HG02763 (cell line): ENCODE measurements at regions not wholly inside any gene's neighbourhood (a gene's known extent, or its start where the extent isn't known, plus 50 kb on each side); places are given as distances from the start of the nearest gene placed in this dataset.

Source experiments
- ATAC-seq: cut with Tn5 transposase; IDR thresholded peaks from one replicate; pipeline ENCODE4 v1.9.1; 2021; ENCODE audit warnings: mild to moderate bottlenecking, moderate library complexity; ENCODE audit not compliant: unreplicated experiment

DNA sequence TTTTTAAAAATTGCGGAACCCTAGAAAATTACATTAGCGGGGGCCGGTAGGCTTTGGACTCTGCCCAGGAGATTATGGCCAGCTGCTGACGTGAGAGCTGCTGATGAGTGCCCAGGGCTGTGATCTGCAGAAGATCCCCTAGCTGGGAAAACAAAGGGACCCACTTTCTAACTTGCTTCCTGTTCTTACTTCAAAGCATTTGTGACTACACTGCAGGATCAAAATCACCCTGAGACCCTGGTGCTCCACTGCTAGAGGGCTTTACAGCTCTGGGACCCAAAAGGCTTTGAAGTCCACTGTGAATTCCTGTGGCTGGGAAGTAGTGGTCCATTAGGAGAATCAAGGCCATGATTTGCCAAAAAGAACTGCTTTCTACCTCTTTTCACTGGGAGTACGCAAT lies 499.4 kb upstream of the AKR1E2 start:
- ATAC-seq = no peak

GRCh38 chr10:4319870-4320367 lies 506.1 kb upstream of the AKR1E2 start:
- no peak for ATAC-seq

DNA sequence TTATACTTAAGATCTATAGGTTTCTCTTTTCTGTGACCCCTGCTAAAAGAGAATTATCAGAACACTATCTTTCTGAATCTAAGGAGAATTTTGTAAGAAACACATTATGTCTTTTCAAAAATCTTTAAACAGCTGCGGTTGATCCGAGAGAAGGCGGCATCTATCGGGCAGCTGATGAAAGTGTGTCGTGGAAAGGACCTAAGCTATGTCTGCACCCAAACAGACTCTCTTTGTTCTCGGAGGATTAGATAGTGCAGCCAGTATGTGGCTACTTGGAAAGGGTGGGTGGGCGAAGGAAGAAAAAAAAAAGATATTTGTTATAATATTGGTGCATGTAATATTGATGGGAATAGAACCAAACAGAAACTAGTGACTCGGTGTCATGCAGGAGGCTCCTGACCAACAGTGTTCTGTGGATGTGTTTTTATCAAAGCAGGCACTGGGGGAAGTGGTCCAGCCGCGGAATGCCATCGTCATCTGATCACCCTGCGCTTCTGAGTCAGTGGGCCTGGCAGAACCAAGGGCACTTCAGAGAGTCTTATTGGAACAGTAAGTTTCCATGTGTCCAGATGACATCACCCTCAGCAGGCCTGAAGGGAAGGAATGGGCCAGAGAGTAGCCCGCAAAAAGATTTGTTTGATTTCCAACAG lies 509.7 kb upstream of the AKR1E2 start:
- no peak for ATAC-seq

- no peak for ATAC-seq
Measured at GRCh38 chr10:4315551-4315950, 510.5 kb upstream of the AKR1E2 start.

GRCh38 chr10:4313051-4313450 lies 513.0 kb upstream of the AKR1E2 start:
- ATAC-seq = no peak

GRCh38 chr10:4312051-4312835 lies 513.8 kb upstream of the AKR1E2 start:
- no peak for ATAC-seq

- no peak for ATAC-seq
Measured at GRCh38 chr10:4310172-4310571, 515.8 kb upstream of the AKR1E2 start.

GRCh38 chr10:4307910-4308309 lies 518.1 kb upstream of the AKR1E2 start:
- ATAC-seq = no peak

DNA sequence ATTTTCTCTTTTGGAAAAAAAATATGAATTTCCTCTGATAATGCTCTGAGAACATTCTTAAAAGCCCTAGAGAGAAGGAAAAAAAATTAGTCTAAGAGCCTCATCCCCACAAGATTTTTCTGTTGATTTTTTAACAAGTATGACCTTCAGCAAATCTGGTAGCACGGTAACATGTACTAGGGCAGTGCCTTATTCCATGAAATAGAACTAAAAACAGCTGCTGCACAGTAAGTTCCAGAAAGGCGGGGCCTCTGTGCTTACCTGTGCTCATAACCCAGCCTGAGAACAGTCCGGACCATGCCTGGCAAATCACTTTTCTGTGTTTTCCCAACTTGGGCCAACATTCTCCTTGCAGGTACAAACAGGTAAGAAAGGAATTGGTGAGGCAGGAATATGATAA lies 519.1 kb upstream of the AKR1E2 start:
- ATAC-seq = no peak

DNA sequence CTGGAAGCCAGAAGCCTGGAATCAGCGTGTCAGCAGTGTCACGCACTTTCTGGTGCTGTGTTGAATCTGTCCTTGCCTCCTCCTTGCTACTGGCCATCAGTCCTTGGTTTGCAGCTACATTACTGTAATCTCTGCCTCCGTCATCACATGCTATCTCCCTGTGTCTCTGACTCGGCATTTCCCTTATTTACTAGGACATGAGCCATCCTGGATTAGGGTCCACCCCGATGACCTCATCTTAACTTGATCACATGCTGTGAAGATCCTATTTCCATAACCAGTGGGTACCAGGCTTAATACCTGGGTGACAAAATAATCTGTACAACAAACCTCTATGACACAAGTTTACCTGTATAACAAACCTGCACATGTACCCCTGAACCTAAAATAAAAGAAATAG lies 518.0 kb upstream of the KLF6 start:
- ATAC-seq = no peak

- no peak for ATAC-seq
Measured at GRCh38 chr10:4301291-4302045, 516.5 kb upstream of the KLF6 start.

- no peak for ATAC-seq
Measured at GRCh38 chr10:4296161-4296560, 511.2 kb upstream of the KLF6 start.

GRCh38 chr10:4294996-4295792 lies 510.2 kb upstream of the KLF6 start:
- ATAC-seq = no peak

DNA sequence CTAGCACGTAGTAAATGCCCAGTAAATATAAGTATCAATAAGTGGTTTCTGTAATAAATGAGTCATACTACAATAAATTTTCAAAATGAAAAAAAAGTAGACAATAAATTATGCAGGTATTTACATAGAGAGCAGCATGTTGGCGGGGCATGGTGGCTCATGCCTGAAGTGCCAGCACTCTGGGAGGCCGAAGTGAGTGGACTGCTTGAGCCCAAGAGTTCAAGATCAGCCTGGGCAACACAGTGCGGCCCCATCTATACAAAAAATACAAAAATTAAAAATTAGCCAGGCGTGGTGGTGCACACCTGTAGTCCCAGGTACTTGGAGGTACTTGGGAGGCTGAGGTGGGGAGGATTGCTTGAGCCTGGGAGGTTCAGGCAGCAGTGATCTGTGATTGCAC lies 509.3 kb upstream of the KLF6 start:
- no peak for ATAC-seq

GRCh38 chr10:4291990-4292389 lies 507.0 kb upstream of the KLF6 start:
- ATAC-seq = no peak

GRCh38 chr10:4285121-4285520 lies 500.1 kb upstream of the KLF6 start:
- no peak for ATAC-seq

GRCh38 chr10:4283846-4284610 lies 499.0 kb upstream of the KLF6 start:
- ATAC-seq = no peak

- ATAC-seq = no peak
Measured at GRCh38 chr10:4282496-4282895, 497.5 kb upstream of the KLF6 start.

DNA sequence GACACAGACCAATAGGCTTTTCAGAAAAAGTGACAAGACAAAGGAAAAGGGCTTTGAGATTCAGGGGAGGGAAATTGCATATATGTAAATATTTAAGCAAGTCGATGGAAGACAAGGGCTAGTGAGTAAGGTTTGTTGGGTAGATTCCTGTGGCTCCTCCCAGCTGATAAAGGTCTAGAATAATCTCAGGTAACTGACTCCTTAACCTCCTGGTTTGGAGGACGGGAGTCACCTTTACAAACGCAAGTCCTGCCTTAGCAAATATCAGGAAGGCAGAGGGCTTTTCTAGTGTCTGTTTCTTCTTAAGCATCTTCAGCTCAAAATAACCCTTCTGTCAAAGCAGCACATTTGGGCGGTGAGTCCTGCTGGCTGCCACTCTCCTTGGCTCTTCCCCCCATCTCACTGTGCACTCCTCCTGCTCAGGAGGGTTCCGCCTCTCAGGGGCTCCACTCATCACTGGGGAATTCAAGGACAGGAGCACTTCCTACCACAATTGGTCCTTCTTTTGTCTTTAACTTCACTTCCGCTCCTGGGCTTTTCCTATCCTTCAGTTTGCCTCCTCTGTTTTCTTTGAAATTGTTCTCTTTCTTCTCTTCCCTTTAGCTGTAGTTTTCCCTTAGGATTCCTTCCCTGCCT lies 496.3 kb upstream of the KLF6 start:
- no peak for ATAC-seq
